SK-N-MC (cell line): ENCODE measurements at regions not wholly inside any gene's neighbourhood (a gene's known extent, or its start where the extent isn't known, plus 50 kb on each side); places are given as distances from the start of the nearest gene placed in this dataset.

ENCODE experiments used
- EZH2 ChIP-seq: fragments of 200-600 bp; sonication (generic); IDR thresholded peaks from one replicate; pipeline ENCODE4 v1.6.1; 2017; ENCODE audit warnings: antibody characterized with exemption
- POLR2AphosphoS5 ChIP-seq: IDR thresholded peaks from 2 replicates; pipeline ENCODE4 v1.6.1; 2012; ENCODE audit warnings: mild to moderate bottlenecking, low read depth, low read length, borderline replicate concordance

GRCh38 chr4:30916337-30917274 is 196.4 kb downstream of the PCDH7 start:
- TF ChIP-seq EZH2 (no peak), POLR2AphosphoS5 (no peak)
